C4-2B (cell line): ENCODE measurements at regions not wholly inside any gene's neighbourhood (a gene's known extent, or its start where the extent isn't known, plus 50 kb on each side); places are given as distances from the start of the nearest gene placed in this dataset.

Experiments used
- CTCF ChIP-seq: fragments of 450-650 bp; conservative IDR thresholded peaks from 2 replicates; pipeline ENCODE4 v1.5.1; 2017; ENCODE audit warnings: mild to moderate bottlenecking
- ZFX ChIP-seq: fragments of 450-650 bp; IDR thresholded peaks from 2 replicates; pipeline ENCODE4 v1.6.1; 2017

DNA sequence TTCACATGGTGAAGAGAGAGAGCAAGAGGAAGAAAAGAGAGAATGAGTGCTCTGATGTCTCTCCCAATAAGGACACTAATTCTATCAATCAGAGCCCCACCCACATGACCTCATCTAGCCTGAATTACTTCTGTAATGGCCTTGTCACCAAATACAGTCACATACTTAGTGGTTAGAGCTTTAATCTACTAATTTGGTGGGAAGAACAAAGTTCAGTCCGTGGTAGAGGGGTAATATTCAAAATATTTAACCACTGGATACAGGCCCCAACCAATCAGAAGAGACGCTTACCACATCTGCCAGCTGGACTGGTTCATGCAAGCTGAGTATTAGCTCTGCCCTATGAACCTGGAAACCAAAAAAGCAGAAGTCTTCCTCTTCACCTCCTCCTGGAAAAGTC lies 336.3 kb upstream of the NFE2L3 start:
- no peak for TF ChIP-seq ZFX
- no peak for TF ChIP-seq CTCF
